ENCODE measurements at regions not wholly inside any gene's neighbourhood (a gene's known extent, or its start where the extent isn't known, plus 50 kb on each side); places are given as distances from the start of the nearest gene placed in this dataset.

GRCh38 chr12:23399402-23399933 lies 550.0 kb downstream of the SOX5 start:
- Histone ChIP-seq H3K4ac (ENCODE audit: low read depth, low read length) (no peak overlapping the region), H2BK120ac (ENCODE audit: low read depth, low read length) (no peak overlapping the region), H3K27ac (ENCODE audit: insufficient read depth, low read length) (no peak overlapping the region), H3K9me1 (ENCODE audit: insufficient read depth, low read length) (no peaks in the 10 kb centered on the region), H4K8ac (ENCODE audit: low read depth in 2 of 2, low read length in 2 of 2) (no peak overlapping the region), H3K23ac (ENCODE audit: low read depth, low read length) (no peak overlapping the region), H4K5ac (ENCODE audit: low read depth, low read length) (no peak overlapping the region), H3K14ac (replicated peaks; ENCODE audit: low read depth, low read length) (no peak overlapping the region), H4K91ac (ENCODE audit: insufficient read depth, low read depth, low read length) (no peak overlapping the region), H3K36me3 (ENCODE audit: control insufficient read depth, insufficient read depth, low read length) (no peaks in the 10 kb centered on the region), H3K4me1 (ENCODE audit: control insufficient read depth, insufficient read depth, low read length) (no peaks in the 10 kb centered on the region), H2AK5ac (ENCODE audit: low read depth, low read length) (no peak overlapping the region), H3K18ac (ENCODE audit: low read depth, low read length) (no peak overlapping the region), H2AFZ (replicated peaks; ENCODE audit: low read length, poor library complexity) (no peak overlapping the region), H3K9ac (ENCODE audit: low read depth, low read length) (no peak overlapping the region), H3K4me3 (ENCODE audit: insufficient read depth, low read depth, low read length) (no peak overlapping the region), H3K9me3 (ENCODE audit: control insufficient read depth, insufficient read depth, low read length) (no peaks in the 10 kb centered on the region), H2BK15ac (ENCODE audit: low read depth, low read length) (no peak overlapping the region), H3K27me3 (ENCODE audit: control insufficient read depth, insufficient read depth, low read length) (no peaks in the 10 kb centered on the region), H3K56ac (ENCODE audit: extremely low read depth, insufficient read depth, low read length) (no peak overlapping the region), H2BK5ac (ENCODE audit: low read depth, low read length, poor library complexity, severe bottlenecking) (no peak overlapping the region), H2AK9ac (replicated peaks; ENCODE audit: low read depth, low read length, poor library complexity) (no peak overlapping the region), H3K79me1 (ENCODE audit: low read depth in 1 of 2, low read length in 2 of 2) (no peaks in the 10 kb centered on the region), H4K20me1 (ENCODE audit: insufficient read depth, low read length) (no peaks in the 10 kb centered on the region), H3K4me2 (ENCODE audit: low read depth, low read length) (no peak overlapping the region), H2BK20ac (ENCODE audit: low read depth, low read length) (no peak overlapping the region)
- ChIA-PET CTCF (no interaction called here), POLR2A (ENCODE audit: unreplicated experiment) (no interaction called here)
- intact Hi-C loops (cut with micrococcal nuclease) (no loop called here), dilution Hi-C loops (cut with HindIII; ENCODE audit: low sequenced_read_pairs, unreplicated experiment) (no loop called here), in situ Hi-C loops (cut with MboI; ENCODE audit: low sequenced_read_pairs) (no loop called here)
- ATAC-seq (ENCODE audit: low read depth) (no peak), DNase-seq (no peak)
- TF ChIP-seq MAFK (IDR thresholded peaks at IDR 0.05; ENCODE audit: low read depth, low read length), result no peak
- no peak for TF ChIP-seq RAD21 (IDR thresholded peaks at IDR 0.05; ENCODE audit: low read length)
- no peak for TF ChIP-seq CTCF (conservative IDR thresholded peaks at IDR 0.05; ENCODE audit: low read depth, low read length)
- TF ChIP-seq USF2 (IDR thresholded peaks at IDR 0.05; ENCODE audit: low read depth, low read length), result no peak
- no peak for TF ChIP-seq SMC3 (IDR thresholded peaks at IDR 0.05; ENCODE audit: low read depth, low read length)
- TF ChIP-seq MAZ (IDR thresholded peaks at IDR 0.05; ENCODE audit: borderline replicate concordance, low read depth, low read length), result no peak
- no peak for TF ChIP-seq CHD1 (IDR thresholded peaks at IDR 0.05; ENCODE audit: low read depth, low read length)
- no peak for TF ChIP-seq MXI1 (IDR thresholded peaks at IDR 0.05; ENCODE audit: borderline replicate concordance, low read depth, low read length)
- no peak for TF ChIP-seq BHLHE40 (IDR thresholded peaks at IDR 0.05; ENCODE audit: low read depth, low read length)
- TF ChIP-seq FOS (IDR thresholded peaks at IDR 0.05; ENCODE audit: low read depth, low read length), result no peak
- TF ChIP-seq RCOR1 (IDR thresholded peaks at IDR 0.05; ENCODE audit: insufficient replicate concordance, low read length), result no peak
- no peak for TF ChIP-seq CEBPB (IDR thresholded peaks at IDR 0.05; ENCODE audit: low read depth, low read length)
- no peak for TF ChIP-seq ELK1 (IDR thresholded peaks at IDR 0.05; ENCODE audit: borderline replicate concordance, low read depth, low read length)
- BruUV-seq (replicated peaks), result no TSS peak
- no CpG with 5 or more reads among the region's 2 CpGs for WGBS, 2 experiments (ENCODE audit: extremely low coverage in 2 of 2, insufficient read length in 1 of 2)
